Spleen (tissue), 11 donors: ENCODE measurements at regions not wholly inside any gene's neighbourhood (a gene's known extent, or its start where the extent isn't known, plus 50 kb on each side); places are given as distances from the start of the nearest gene placed in this dataset.
A peak's percentile ranks its signal among the peaks of the same experiment; 100 is the strongest.

ENCODE experiments used
- DNase-seq: peaks from one replicate; pipeline ENCODE4 v3.0.0-alpha.2; 2020
- H3K27ac ChIP-seq, 8 donors: fragments of 200-600 bp; sonication (generic) in 7 of 8; 1 replicate in 4 of 8; 2 replicates in 4 of 8; pipeline versions ENCODE4 v1.5.0 to v1.8.0; 2016 to 2021; ENCODE audit warnings: inconsistent platforms in 4 of 8, mild to moderate bottlenecking in 4 of 8, moderate library complexity in 1 of 8
- H3K27me3 ChIP-seq, 7 donors: fragments of 200-600 bp; sonication (generic) in 6 of 7; replicated peaks in 1 of 7; 1 replicate in 4 of 7; 2 replicates in 3 of 7; pipeline versions ENCODE4 v1.5.0 to v1.8.0; 2016 to 2021; ENCODE audit warnings: inconsistent platforms in 3 of 7, mild to moderate bottlenecking in 1 of 7
- H3K36me3 ChIP-seq, 6 donors: fragments of 200-600 bp; sonication (generic) in 5 of 6; 1 replicate in 4 of 6; 2 replicates in 2 of 6; pipeline versions ENCODE4 v1.5.0 to v1.8.0; 2016 to 2021; ENCODE audit warnings: inconsistent platforms in 2 of 6
- H3K4me1 ChIP-seq, 6 donors: fragments of 200-600 bp; sonication (generic) in 5 of 6; 1 replicate in 3 of 6; 2 replicates in 3 of 6; pipeline versions ENCODE4 v1.5.0 to v1.8.0; 2016 to 2021; ENCODE audit warnings: inconsistent platforms in 3 of 6
- H3K4me3 ChIP-seq, 8 donors: fragments of 200-600 bp; sonication (generic) in 7 of 8; 1 replicate in 4 of 8; 2 replicates in 4 of 8; pipeline versions ENCODE4 v1.5.0 to v1.8.0; 2016 to 2021; ENCODE audit warnings: inconsistent platforms in 4 of 8, mild to moderate bottlenecking in 4 of 8, moderate library complexity in 2 of 8
- H3K9me3 ChIP-seq, 8 donors: fragments of 200-600 bp; sonication (generic) in 7 of 8; 1 replicate in 4 of 8; 2 replicates in 4 of 8; pipeline versions ENCODE4 v1.5.0 to v1.8.0; 2016 to 2021; ENCODE audit warnings: inconsistent platforms in 4 of 8
- CTCF ChIP-seq, 11 experiments: fragments of 200-600 bp in 7 of 11; fragments of 450-650 bp in 4 of 11; sonication (generic) in 4 of 11; IDR thresholded peaks in 8 of 11; conservative IDR thresholded peaks in 3 of 11; 1 replicate in 7 of 11; 2 replicates in 4 of 11; pipeline versions ENCODE4 v1.4.0 to v1.8.0; 2016 to 2021; ENCODE audit warnings: antibody characterized with exemption in 11 of 11, inconsistent platforms in 4 of 11, mild to moderate bottlenecking in 1 of 11
- POLR2A ChIP-seq, 3 donors: fragments of 450-650 bp; IDR thresholded peaks; one replicate each; pipeline ENCODE4 v1.5.1; 2017; ENCODE audit warnings: antibody characterized with exemption in 3 of 3, mild to moderate bottlenecking in 1 of 3
- POLR2AphosphoS5 ChIP-seq, 3 donors: sonication (generic); formaldehyde crosslinking; IDR thresholded peaks; one replicate each; pipeline ENCODE4 v1.5.1; 2017; ENCODE audit warnings: antibody characterized with exemption in 3 of 3
- whole genome bisulfite sequencing, 5 donors: extraction: QIAGEN DNeasy Blood & Tissue Kit in 3 of 5; methylation state at CpG; one replicate each; pipeline versions ENCODE4 v1.1.5 to v1.1.7; 2013 to 2018; 5-methylcytosine and 5-hydroxymethylcytosine counted together
- intact Hi-C: fragments of 100-400 bp; cut with DNase I; formaldehyde crosslinking; loops from one replicate; pipeline ENCODE4 v1.15.0; 2023; ENCODE audit warnings: low total_unique reads
- donor health status: healthy with polysubstance abuse.
- donor health status: DM: no; HTN: no; CAD: no; lungs with moderate emphysema.
- donor health status: DM: no; HTN: no; CAD: no.
- donor health status: Bipolar disorder and iron deficiency.
- donor health status: healthy.
- donor health status: DM: no; HTN: no; CAD: no.
- donor health status: DM: yes; HTN: yes; CAD: no.

DNA sequence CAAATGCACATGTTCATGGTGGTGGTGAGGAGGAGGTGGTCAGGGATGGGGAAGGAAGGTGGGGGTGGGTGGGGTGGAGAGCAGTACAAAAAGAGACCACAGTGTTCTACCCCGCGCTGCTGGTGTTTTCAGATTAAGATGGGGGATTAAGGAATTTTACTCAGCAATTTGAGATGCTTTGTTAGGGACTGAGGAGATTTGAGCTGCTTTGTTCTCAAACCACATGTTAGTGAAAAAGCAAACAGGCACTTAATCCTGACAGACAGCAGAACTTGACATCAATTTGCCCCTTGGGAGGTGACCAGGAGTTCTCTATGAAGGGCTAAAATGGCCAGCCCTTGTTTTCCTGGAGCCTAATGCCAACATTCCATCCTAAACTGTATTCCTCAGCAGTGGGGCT, 244.5 kb downstream of the MEIS1 start:
- TF ChIP-seq POLR2A (IDR thresholded peaks at IDR 0.05), result no peak
- no peak overlapping the region for H3K27ac ChIP-seq
- WGBS, 5 donors, result 57 to 81% (median 70%) methylated on average over 2 of the region's 2 CpGs
- H3K4me3 ChIP-seq, result no peak overlapping the region
- no peaks in the 10 kb centered on the region for H3K36me3 ChIP-seq
- intact Hi-C loops, result no loop called here
- DNase-seq, result no peak
- no peaks in the 10 kb centered on the region for H3K27me3 ChIP-seq
- H3K4me1 ChIP-seq, result no peaks in the 10 kb centered on the region
- H3K9me3 ChIP-seq, result no peaks in the 10 kb centered on the region

DNA sequence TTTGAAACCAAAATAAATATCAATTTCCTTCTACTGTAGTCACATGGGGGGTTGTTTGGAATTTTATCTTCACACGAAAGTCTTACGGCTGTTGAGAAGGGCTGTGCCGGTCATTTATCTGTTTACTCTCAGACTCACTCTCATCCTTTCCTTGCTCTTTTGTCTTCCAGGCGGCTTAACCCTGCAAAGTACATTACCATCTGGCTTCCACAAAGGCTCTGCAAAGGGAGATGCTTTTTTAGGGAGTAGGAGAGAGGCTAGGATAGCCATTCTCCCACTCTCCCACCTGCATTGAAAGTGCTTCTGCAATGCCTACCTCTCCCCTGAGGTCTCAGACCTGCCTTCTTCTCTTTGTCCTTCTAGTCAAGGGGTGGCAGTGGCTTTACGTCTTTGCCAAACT, 247.6 kb downstream of the MEIS1 start:
- intact Hi-C loops, result no loop called here
- no peaks in the 10 kb centered on the region for H3K9me3 ChIP-seq
- no peaks in the 10 kb centered on the region for H3K4me1 ChIP-seq
- no peaks in the 10 kb centered on the region for H3K27me3 ChIP-seq
- TF ChIP-seq CTCF (IDR thresholded peaks at IDR 0.05 in 8 of 11, conservative IDR thresholded peaks at IDR 0.05 in 3 of 11) (no peak), POLR2A (IDR thresholded peaks at IDR 0.05) (no peak), POLR2AphosphoS5 (IDR thresholded peaks at IDR 0.05) (no peak)
- no peak for DNase-seq
- WGBS, 5 donors, result 75 to 90% (median 86%) methylated on average over 5 of the region's 5 CpGs
- H3K36me3 ChIP-seq, result no peaks in the 10 kb centered on the region
- no peak overlapping the region for H3K4me3 ChIP-seq
- H3K27ac ChIP-seq, result peak overlapping the region in 2 of 8 donors; percentile 35

GRCh38 chr2:66683064-66683463, 248.1 kb downstream of the MEIS1 start:
- DNase-seq, result no peak
- H3K27ac ChIP-seq, result peak overlapping the region in 3 of 8 donors; percentile 24 to 35 (median 35)
- 80 to 88% (median 87%) methylated on average over 3 of the region's 3 CpGs for WGBS, 5 donors
- TF ChIP-seq POLR2A (IDR thresholded peaks at IDR 0.05) (no peak), CTCF (IDR thresholded peaks at IDR 0.05 in 8 of 11, conservative IDR thresholded peaks at IDR 0.05 in 3 of 11) (no peak), POLR2AphosphoS5 (IDR thresholded peaks at IDR 0.05) (no peak)
- H3K4me1 ChIP-seq, result no peaks in the 10 kb centered on the region
- intact Hi-C loops, result no loop called here
- no peaks in the 10 kb centered on the region for H3K36me3 ChIP-seq
- H3K9me3 ChIP-seq, result no peaks in the 10 kb centered on the region
- no peak overlapping the region for H3K4me3 ChIP-seq
- H3K27me3 ChIP-seq, result no peaks in the 10 kb centered on the region

DNA sequence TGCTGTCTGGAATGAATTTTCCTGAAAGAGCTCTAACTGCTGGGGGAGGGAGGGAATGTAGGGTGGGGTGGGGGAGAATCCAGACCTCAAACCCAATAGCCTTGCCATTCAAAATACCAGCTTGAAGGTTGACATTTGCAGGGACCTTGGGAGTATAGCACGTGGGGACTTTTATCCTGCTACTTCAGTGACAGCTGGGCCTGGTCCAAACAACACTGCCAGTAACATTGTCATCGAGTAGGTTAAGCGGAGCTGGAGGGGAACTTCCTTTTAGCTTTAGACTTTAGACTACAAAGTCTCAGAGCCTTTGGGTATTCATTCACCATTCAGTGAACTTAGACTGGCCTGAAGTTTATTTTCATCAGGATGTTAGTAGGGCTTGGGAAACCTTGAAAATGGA, 248.7 kb downstream of the MEIS1 start:
- WGBS, 5 donors, result 31 to 56% (median 38%) methylated on average over 3 of the region's 3 CpGs
- Histone ChIP-seq H3K36me3 (no peaks in the 10 kb centered on the region), H3K27ac (peak overlapping the region in 3 of 8 donors; percentile 4 to 35 (median 35)), H3K27me3 (no peaks in the 10 kb centered on the region), H3K4me1 (no peaks in the 10 kb centered on the region), H3K9me3 (no peaks in the 10 kb centered on the region), H3K4me3 (no peak overlapping the region)
- intact Hi-C loops, result no loop called here
- no peak for DNase-seq
- no peak for TF ChIP-seq POLR2AphosphoS5 (IDR thresholded peaks at IDR 0.05)
- no peak for TF ChIP-seq POLR2A (IDR thresholded peaks at IDR 0.05)

GRCh38 chr2:66684289-66684688, 249.4 kb downstream of the MEIS1 start:
- DNase-seq, result no peak
- no peaks in the 10 kb centered on the region for H3K9me3 ChIP-seq
- intact Hi-C loops, result no loop called here
- H3K27ac ChIP-seq, result no peak overlapping the region
- H3K27me3 ChIP-seq, result no peaks in the 10 kb centered on the region
- no peak overlapping the region for H3K4me3 ChIP-seq
- H3K4me1 ChIP-seq, result no peaks in the 10 kb centered on the region
- no peak for TF ChIP-seq POLR2A (IDR thresholded peaks at IDR 0.05)
- TF ChIP-seq CTCF (IDR thresholded peaks at IDR 0.05 in 8 of 11, conservative IDR thresholded peaks at IDR 0.05 in 3 of 11), result no peak
- no peak for TF ChIP-seq POLR2AphosphoS5 (IDR thresholded peaks at IDR 0.05)
- WGBS, 5 donors, result 76 to 90% (median 85%) methylated on average over 2 of the region's 2 CpGs
- H3K36me3 ChIP-seq, result no peaks in the 10 kb centered on the region
